ENCODE measurements at regions not wholly inside any gene's neighbourhood (a gene's known extent, or its start where the extent isn't known, plus 50 kb on each side); places are given as distances from the start of the nearest gene placed in this dataset.
"Not testable (repeated sequence)": the region's sequence is repeated elsewhere in the genome, so short reads cannot be mapped to it uniquely, and the experiment has no call there.

DNA sequence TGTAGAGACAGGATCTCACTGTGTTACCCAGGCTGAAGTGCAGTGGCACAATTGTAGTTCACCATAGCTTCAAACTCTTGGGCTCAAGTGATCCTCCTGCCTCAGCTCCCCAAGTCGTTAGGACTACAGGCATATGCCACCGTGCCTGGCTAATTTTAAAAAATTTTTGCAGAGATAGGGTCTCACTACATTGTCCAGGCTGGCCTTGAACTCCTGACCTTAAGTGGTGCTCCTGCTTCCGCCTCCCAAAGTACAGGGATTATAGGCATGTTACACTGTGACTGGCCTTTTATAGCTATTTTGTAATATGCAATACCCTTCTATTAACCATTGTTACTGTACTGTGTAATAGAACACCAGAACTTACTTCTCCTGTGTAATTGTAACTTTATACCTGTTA lies 139.3 kb upstream of the ZNF267 start:
- H3K4me3 ChIP-seq (ENCODE audit: low read depth, low read length) = no peak overlapping the region
- H3K36me3 ChIP-seq (ENCODE audit: control insufficient read depth, insufficient read depth, low read length) = no peaks in the 10 kb centered on the region
- H3K27me3 ChIP-seq (ENCODE audit: control insufficient read depth, insufficient read depth, low read length) = no peaks in the 10 kb centered on the region
- no peak for TF ChIP-seq CTCF (IDR thresholded peaks at IDR 0.05; ENCODE audit: insufficient read depth, low read length, poor library complexity, severe bottlenecking)
- no peak for DNase-seq (ENCODE audit: low read depth)

DNA sequence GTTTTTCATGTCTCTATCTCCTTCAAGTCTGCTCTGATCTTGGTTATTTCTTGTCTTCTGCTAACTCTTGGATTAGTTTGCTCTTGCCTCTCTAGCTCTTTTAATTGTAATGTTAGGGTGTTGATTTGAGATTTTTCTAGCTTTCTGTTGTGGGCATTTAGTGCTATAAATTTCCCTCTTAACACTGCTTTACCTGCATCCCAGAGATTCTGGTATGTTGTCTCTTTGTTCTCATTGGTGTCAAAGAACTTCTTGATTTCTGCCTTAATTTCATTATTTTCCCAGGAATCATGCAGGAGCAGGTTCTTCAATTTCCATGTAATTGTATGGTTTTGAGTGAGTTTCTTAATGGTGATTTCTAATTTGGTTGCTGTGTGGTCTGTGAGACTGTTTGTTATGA lies 128.5 kb upstream of the ZNF267 start:
- DNase-seq (ENCODE audit: low read depth); H3K27me3 ChIP-seq (ENCODE audit: control insufficient read depth, insufficient read depth, low read length); H3K36me3 ChIP-seq (ENCODE audit: control insufficient read depth, insufficient read depth, low read length); H3K4me3 ChIP-seq (ENCODE audit: low read depth, low read length): not testable (repeated sequence)

DNA sequence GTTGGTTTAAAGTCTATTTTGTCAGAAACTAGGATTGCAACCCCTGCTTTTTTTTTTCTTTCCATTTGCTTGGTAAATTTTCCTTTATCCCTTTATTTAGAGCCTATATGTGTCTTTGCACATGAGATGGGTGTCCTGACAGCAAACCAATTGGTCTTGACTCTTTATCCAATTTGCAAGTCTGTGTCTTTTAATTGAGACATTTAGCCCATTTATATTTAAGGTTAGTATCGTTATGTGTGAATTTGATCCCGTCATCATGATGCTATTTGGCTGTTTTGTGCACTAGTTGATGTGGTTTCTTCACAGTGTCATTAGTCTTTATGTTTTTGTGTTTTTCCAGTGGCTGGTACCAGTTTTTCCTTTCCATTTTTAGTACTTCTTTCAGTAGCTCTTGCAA lies 127.7 kb upstream of the ZNF267 start:
- Histone ChIP-seq H3K4me3 (ENCODE audit: low read depth, low read length) (no peak overlapping the region), H3K27me3 (ENCODE audit: control insufficient read depth, insufficient read depth, low read length) (no peaks in the 10 kb centered on the region), H3K36me3 (ENCODE audit: control insufficient read depth, insufficient read depth, low read length) (no peaks in the 10 kb centered on the region)
- TF ChIP-seq CTCF (IDR thresholded peaks at IDR 0.05; ENCODE audit: insufficient read depth, low read length, poor library complexity, severe bottlenecking) = no peak
- DNase-seq (ENCODE audit: low read depth) = no peak

- Histone ChIP-seq H3K4me3 (ENCODE audit: low read depth, low read length) (no peak overlapping the region), H3K36me3 (ENCODE audit: control insufficient read depth, insufficient read depth, low read length) (no peaks in the 10 kb centered on the region), H3K27me3 (ENCODE audit: control insufficient read depth, insufficient read depth, low read length) (no peaks in the 10 kb centered on the region)
- DNase-seq (ENCODE audit: low read depth) = no peak
- no peak for TF ChIP-seq CTCF (IDR thresholded peaks at IDR 0.05; ENCODE audit: insufficient read depth, low read length, poor library complexity, severe bottlenecking)
Observed at GRCh38 chr16:31754998-31755615, 118.5 kb upstream of the ZNF267 start.

GRCh38 chr16:31764103-31764502 lies 109.5 kb upstream of the ZNF267 start:
- H3K4me3 ChIP-seq (ENCODE audit: low read depth, low read length) = no peak overlapping the region
- no peaks in the 10 kb centered on the region for H3K36me3 ChIP-seq (ENCODE audit: control insufficient read depth, insufficient read depth, low read length)
- H3K27me3 ChIP-seq (ENCODE audit: control insufficient read depth, insufficient read depth, low read length) = no peaks in the 10 kb centered on the region
- no peak for DNase-seq (ENCODE audit: low read depth)
- no peak for TF ChIP-seq CTCF (IDR thresholded peaks at IDR 0.05; ENCODE audit: insufficient read depth, low read length, poor library complexity, severe bottlenecking)

GRCh38 chr16:31767267-31767666 lies 106.3 kb upstream of the ZNF267 start:
- Histone ChIP-seq H3K27me3 (ENCODE audit: control insufficient read depth, insufficient read depth, low read length) (no peaks in the 10 kb centered on the region), H3K4me3 (ENCODE audit: low read depth, low read length) (no peak overlapping the region), H3K36me3 (ENCODE audit: control insufficient read depth, insufficient read depth, low read length) (no peaks in the 10 kb centered on the region)
- TF ChIP-seq CTCF (IDR thresholded peaks at IDR 0.05; ENCODE audit: insufficient read depth, low read length, poor library complexity, severe bottlenecking) = no peak
- DNase-seq (ENCODE audit: low read depth) = no peak
